ENCODE measurements at regions not wholly inside any gene's neighbourhood (a gene's known extent, or its start where the extent isn't known, plus 50 kb on each side); places are given as distances from the start of the nearest gene placed in this dataset.

- Histone ChIP-seq H3K9ac (ENCODE audit: insufficient read depth in 1 of 2, low read length in 2 of 2) (no peak overlapping the region), H3K4me3 (no peak overlapping the region), H3K27me3 (ENCODE audit: control insufficient read depth in 3 of 3, insufficient read depth in 3 of 3, low read length in 2 of 3) (no peaks in the 10 kb centered on the region), H3K27ac (ENCODE audit: low read depth in 1 of 2, low read length in 1 of 2) (no peak overlapping the region), H3K4me1 (ENCODE audit: control insufficient read depth in 5 of 5, insufficient read depth in 5 of 5, low read length in 5 of 5) (peaks cover 0 to 2% (median 0%) of the 10 kb centered on the region in 5 donors), H3K9me3 (ENCODE audit: control insufficient read depth in 4 of 4, insufficient read depth in 3 of 4, low read length in 3 of 4) (no peaks in the 10 kb centered on the region), H3K36me3 (ENCODE audit: control insufficient read depth in 4 of 4, insufficient read depth in 4 of 4, low read length in 4 of 4) (no peaks in the 10 kb centered on the region)
- DNase-seq (peak in 2 of 3 donors; percentile 51 to 78), ATAC-seq (ENCODE audit: insufficient read depth, low FRiP score) (no peak)
- TF ChIP-seq CTCF (IDR thresholded peaks at IDR 0.05; ENCODE audit: control extremely low read depth, extremely low read depth) = no peak
- 48 to 78% methylated on average over 1 of the region's 1 CpG for WGBS, 2 donors
Measured at GRCh38 chr13:84749126-84749525, 866.9 kb upstream of the SLITRK1 start.

- no peak for ATAC-seq (ENCODE audit: insufficient read depth, low FRiP score)
- WGBS, 2 donors = 69 to 88% methylated on average over 5 of the region's 5 CpGs
Measured at GRCh38 chr13:84745051-84745551, 862.8 kb upstream of the SLITRK1 start.

GRCh38 chr13:84744203-84744602 lies 861.9 kb upstream of the SLITRK1 start:
- WGBS, 2 donors = 85 to 94% methylated on average over 1 of the region's 1 CpG
- no peaks in the 10 kb centered on the region for H3K4me1 ChIP-seq (ENCODE audit: control insufficient read depth in 5 of 5, insufficient read depth in 5 of 5, low read length in 5 of 5)

More at GRCh38 chr13:84745051-84745551, 862.8 kb upstream of the SLITRK1 start:
- TF ChIP-seq CTCF (IDR thresholded peaks at IDR 0.05; ENCODE audit: control extremely low read depth, extremely low read depth) = no peak
- no peak for DNase-seq
- Histone ChIP-seq H3K36me3 (ENCODE audit: control insufficient read depth in 4 of 4, insufficient read depth in 4 of 4, low read length in 4 of 4) (no peaks in the 10 kb centered on the region), H3K9ac (ENCODE audit: insufficient read depth in 1 of 2, low read length in 2 of 2) (no peak overlapping the region), H3K27ac (ENCODE audit: low read depth in 1 of 2, low read length in 1 of 2) (no peak overlapping the region), H3K9me3 (ENCODE audit: control insufficient read depth in 4 of 4, insufficient read depth in 3 of 4, low read length in 3 of 4) (no peaks in the 10 kb centered on the region), H3K4me1 (ENCODE audit: control insufficient read depth in 5 of 5, insufficient read depth in 5 of 5, low read length in 5 of 5) (peaks cover 0 to 2% (median 0%) of the 10 kb centered on the region in 5 donors), H3K4me3 (no peak overlapping the region), H3K27me3 (ENCODE audit: control insufficient read depth in 3 of 3, insufficient read depth in 3 of 3, low read length in 2 of 3) (no peaks in the 10 kb centered on the region)

More at GRCh38 chr13:84744203-84744602, 861.9 kb upstream of the SLITRK1 start:
- Histone ChIP-seq H3K4me3 (no peak overlapping the region), H3K9me3 (ENCODE audit: control insufficient read depth in 4 of 4, insufficient read depth in 3 of 4, low read length in 3 of 4) (no peaks in the 10 kb centered on the region), H3K36me3 (ENCODE audit: control insufficient read depth in 4 of 4, insufficient read depth in 4 of 4, low read length in 4 of 4) (no peaks in the 10 kb centered on the region), H3K27me3 (ENCODE audit: control insufficient read depth in 3 of 3, insufficient read depth in 3 of 3, low read length in 2 of 3) (no peaks in the 10 kb centered on the region), H3K9ac (ENCODE audit: insufficient read depth in 1 of 2, low read length in 2 of 2) (no peak overlapping the region), H3K27ac (ENCODE audit: low read depth in 1 of 2, low read length in 1 of 2) (no peak overlapping the region)
- no peak for DNase-seq
- TF ChIP-seq CTCF (IDR thresholded peaks at IDR 0.05; ENCODE audit: control extremely low read depth, extremely low read depth) = no peak
- no peak for ATAC-seq (ENCODE audit: insufficient read depth, low FRiP score)

Data from lung (tissue), 11 donors.